ENCODE measurements at regions not wholly inside any gene's neighbourhood (a gene's known extent, or its start where the extent isn't known, plus 50 kb on each side); places are given as distances from the start of the nearest gene placed in this dataset.

DNA sequence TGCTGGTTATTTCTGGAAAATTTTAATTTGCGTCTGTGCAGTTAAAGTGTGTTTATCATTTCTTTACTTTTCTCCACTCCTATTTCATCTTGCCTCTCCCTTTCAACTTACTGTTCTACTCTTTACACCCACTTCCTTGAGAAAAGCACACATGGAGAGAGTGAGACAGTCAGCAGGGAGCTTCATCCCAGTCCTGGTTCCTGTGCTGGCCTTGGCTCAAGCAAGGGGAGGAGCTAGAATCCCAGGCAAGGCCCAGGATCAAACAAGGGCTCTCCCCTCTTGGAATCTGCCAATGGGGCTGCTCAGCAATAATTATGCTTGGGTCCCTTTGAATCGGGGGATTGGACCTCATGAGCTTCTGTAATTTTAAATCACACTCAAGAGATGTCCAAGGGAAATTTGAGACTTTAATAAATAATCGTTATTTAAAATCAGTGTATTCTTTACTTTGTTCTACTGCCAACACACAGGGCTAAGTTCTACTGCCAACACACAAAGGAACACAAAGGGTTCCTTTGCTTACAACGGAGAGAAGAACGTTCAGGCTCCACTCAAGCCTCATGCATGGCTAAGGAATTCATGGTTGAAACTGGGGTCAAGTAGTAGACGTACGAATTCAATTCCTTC, 439.3 kb upstream of the DAB2 start:
- TF ChIP-seq, protein P1, sequence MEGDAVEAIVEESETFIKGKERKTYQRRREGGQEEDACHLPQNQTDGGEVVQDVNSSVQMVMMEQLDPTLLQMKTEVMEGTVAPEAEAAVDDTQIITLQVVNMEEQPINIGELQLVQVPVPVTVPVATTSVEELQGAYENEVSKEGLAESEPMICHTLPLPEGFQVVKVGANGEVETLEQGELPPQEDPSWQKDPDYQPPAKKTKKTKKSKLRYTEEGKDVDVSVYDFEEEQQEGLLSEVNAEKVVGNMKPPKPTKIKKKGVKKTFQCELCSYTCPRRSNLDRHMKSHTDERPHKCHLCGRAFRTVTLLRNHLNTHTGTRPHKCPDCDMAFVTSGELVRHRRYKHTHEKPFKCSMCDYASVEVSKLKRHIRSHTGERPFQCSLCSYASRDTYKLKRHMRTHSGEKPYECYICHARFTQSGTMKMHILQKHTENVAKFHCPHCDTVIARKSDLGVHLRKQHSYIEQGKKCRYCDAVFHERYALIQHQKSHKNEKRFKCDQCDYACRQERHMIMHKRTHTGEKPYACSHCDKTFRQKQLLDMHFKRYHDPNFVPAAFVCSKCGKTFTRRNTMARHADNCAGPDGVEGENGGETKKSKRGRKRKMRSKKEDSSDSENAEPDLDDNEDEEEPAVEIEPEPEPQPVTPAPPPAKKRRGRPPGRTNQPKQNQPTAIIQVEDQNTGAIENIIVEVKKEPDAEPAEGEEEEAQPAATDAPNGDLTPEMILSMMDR (conservative IDR thresholded peaks at IDR 0.05; ENCODE audit: low read length) = no peak
- no peak for DNase-seq (ENCODE audit: low read depth)
- H3K4me3 ChIP-seq (ENCODE audit: low read length) = no peak overlapping the region

DNA sequence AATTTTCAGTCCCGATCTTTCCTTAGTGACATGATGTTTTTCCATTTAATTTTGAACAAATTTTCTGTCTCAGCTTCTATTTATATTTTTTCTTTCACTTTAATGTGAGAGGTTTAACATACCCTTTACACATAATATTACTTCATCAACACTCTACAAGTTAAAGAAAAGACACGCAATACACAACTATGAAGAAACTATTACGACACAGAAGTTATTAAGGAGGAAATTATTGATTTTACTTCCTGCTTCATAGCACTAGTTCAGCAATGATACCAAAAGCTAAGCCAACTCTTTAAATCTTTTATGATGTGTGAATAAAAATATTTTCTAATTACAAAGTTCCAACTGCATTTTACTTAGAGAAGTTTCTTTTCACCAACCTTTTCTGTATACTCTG, 432.3 kb upstream of the DAB2 start:
- no peak overlapping the region for H3K4me3 ChIP-seq (ENCODE audit: low read length)
- DNase-seq (ENCODE audit: low read depth) = no peak
- TF ChIP-seq, protein P1 (conservative IDR thresholded peaks at IDR 0.05; ENCODE audit: low read length) = no peak

DNA sequence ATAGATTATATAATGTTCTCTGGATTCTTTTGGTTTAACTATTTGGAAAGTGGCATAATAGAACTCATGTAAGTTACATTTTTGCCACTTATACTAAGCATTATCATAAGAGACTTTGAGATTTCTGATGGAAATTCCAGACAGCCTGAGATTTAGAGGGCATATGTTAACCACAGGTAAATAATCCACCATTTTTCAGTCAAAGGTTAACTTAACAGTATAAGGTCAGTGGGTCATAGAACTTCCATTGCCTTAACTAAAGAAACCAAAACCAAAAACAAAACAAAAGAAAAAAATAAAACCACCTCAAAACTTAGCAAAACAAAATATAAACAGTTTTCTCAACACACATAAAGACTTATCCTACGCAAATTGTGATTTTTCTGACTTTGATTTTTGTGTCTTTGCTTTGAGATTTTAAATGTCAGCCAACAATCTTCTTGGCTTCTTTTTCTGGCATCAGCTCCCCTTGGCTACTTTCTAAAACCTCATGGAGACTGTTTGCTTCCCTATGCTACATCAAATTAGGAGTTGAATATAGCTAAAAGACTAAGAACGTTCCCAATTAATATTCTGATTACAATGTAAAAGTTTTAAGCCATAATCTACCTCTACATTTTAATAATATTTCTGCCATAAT, 430.1 kb upstream of the DAB2 start:
- no peak overlapping the region for H3K4me3 ChIP-seq (ENCODE audit: low read length)
- TF ChIP-seq, protein P1 (conservative IDR thresholded peaks at IDR 0.05; ENCODE audit: low read length) = no peak
- no peak for DNase-seq (ENCODE audit: low read depth)

DNA sequence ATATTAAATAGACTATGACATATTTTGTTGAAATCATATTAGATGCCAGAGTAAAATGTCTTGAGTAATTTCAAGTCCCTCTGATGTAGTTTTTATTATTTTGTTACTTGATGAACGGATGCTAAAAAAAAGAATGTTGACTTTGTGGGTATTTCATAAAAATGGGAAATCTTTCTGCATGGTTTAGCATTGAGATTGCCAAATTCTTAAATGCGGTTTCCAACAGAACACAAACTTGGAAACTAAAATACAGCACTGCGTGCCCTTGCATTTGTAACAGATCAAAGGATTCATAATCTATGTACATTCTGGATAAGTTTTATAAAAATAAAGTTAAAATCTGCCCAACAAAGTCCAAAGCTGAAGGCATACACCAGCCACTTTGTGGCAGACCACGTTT, 425.5 kb upstream of the DAB2 start:
- no peak overlapping the region for H3K4me3 ChIP-seq (ENCODE audit: low read length)
- TF ChIP-seq, protein P1 (conservative IDR thresholded peaks at IDR 0.05; ENCODE audit: low read length) = no peak
- peak; percentile 44 for DNase-seq (ENCODE audit: low read depth)

DNA sequence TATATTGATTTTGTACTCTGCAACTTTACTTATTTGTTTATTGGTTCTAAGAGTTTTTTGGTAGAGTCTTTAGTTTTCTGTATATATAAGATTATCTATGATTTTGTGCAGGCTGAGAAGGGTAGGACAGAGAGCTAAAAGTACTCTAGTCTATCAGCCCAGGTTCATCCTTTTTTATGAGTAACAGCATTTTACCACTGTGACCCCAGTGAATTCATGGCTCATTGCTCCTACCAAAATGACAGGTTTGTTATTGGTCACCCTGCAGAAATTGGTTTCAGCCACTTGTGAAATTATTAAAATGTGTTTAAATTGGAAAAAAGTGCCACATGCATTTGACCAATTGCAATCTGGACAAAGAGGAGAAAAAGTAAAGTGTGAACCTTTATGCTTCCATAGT, 421.4 kb upstream of the DAB2 start:
- DNase-seq (ENCODE audit: low read depth) = no peak
- H3K4me3 ChIP-seq (ENCODE audit: low read length) = no peak overlapping the region
- TF ChIP-seq, protein P1 (conservative IDR thresholded peaks at IDR 0.05; ENCODE audit: low read length) = no peak

DNA sequence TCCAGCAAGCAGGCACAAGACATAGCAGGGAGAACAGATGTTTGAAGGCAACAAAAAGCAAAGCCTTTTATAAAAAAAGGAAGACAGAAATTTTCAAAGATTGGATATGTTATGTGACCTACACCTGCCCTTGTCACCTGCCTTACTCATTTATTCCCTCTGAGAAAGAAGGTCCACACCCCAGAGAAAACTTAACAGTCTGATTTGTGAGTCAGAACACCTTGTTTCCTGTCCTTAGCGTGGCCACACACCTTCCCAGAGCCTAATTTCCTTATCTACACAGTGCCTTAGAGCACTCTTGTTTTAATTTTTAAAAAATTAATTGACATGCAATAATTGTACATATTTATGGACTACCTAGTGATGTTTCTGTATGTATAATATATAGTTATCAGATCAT, 419.0 kb upstream of the DAB2 start:
- DNase-seq (ENCODE audit: low read depth) = no peak
- TF ChIP-seq, protein P1 (conservative IDR thresholded peaks at IDR 0.05; ENCODE audit: low read length) = no peak
- no peak overlapping the region for H3K4me3 ChIP-seq (ENCODE audit: low read length)

DNA sequence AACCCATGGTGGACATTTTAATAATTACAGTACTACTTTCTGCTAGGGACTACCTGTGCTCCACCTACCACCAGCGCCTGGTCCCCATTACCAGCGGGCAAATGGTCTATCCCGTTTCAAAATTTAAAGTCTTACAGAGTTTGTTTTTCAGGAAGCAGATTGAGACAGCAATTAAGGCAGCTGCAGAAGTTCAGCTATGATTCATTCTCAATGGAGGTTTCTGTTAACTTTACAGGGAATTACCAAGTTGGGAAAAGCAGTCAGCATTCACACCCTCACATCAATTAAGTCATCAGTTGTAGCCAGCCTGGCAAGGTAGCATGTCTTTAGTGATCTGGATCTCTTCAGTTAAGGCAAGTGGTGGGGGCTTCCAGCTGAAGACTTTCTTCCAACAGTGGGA, 410.6 kb upstream of the DAB2 start:
- no peak overlapping the region for H3K4me3 ChIP-seq (ENCODE audit: low read length)
- DNase-seq (ENCODE audit: low read depth) = peak; percentile 6
- TF ChIP-seq, protein P1 (conservative IDR thresholded peaks at IDR 0.05; ENCODE audit: low read length) = no peak
